H9 (cell line): ENCODE measurements at regions not wholly inside any gene's neighbourhood (a gene's known extent, or its start where the extent isn't known, plus 50 kb on each side); places are given as distances from the start of the nearest gene placed in this dataset.

Source experiments
- DNase-seq: peaks from one replicate; pipeline ENCODE4 v3.0.0-alpha.2; 2017
- H2AFZ ChIP-seq: one replicate; pipeline ENCODE4 v1.6.1; 2013; ENCODE audit warnings: mild to moderate bottlenecking, low read length, control low read depth, moderate library complexity
- H2AK5ac ChIP-seq: 2 replicates; pipeline ENCODE4 v1.6.1; 2013; ENCODE audit warnings: low read length, control low read depth, mixed read lengths; ENCODE audit not compliant: insufficient read length
- H2BK120ac ChIP-seq: one replicate; pipeline ENCODE4 v1.6.1; 2013; ENCODE audit warnings: low read depth, mild to moderate bottlenecking, low read length, control low read depth, inconsistent platforms; ENCODE audit not compliant: poor library complexity, severe bottlenecking
- H2BK12ac ChIP-seq: 2 replicates; pipeline ENCODE4 v1.6.1; 2013; ENCODE audit warnings: low read length, control low read depth, mixed read lengths, low read depth; ENCODE audit not compliant: insufficient read length
- H2BK15ac ChIP-seq: 2 replicates; pipeline ENCODE4 v1.6.1; 2013; ENCODE audit warnings: low read depth, low read length, control low read depth
- H2BK20ac ChIP-seq: one replicate; pipeline ENCODE4 v1.6.1; 2013; ENCODE audit warnings: low read depth, mild to moderate bottlenecking, low read length, control low read depth, inconsistent platforms; ENCODE audit not compliant: poor library complexity, severe bottlenecking
- H2BK5ac ChIP-seq: 2 replicates; pipeline ENCODE4 v1.6.1; 2013; ENCODE audit warnings: low read length, control low read depth, mixed read lengths; ENCODE audit not compliant: insufficient read length
- H3K14ac ChIP-seq: 2 replicates; pipeline ENCODE4 v1.6.1; 2013; ENCODE audit warnings: low read length, control low read depth; ENCODE audit not compliant: insufficient read depth
- H3K18ac ChIP-seq: 2 replicates; pipeline ENCODE4 v1.6.1; 2013; ENCODE audit warnings: low read depth, mild to moderate bottlenecking, mixed read lengths, low read length, control low read depth; ENCODE audit not compliant: insufficient read length
- H3K23ac ChIP-seq: 2 replicates; pipeline ENCODE4 v1.6.1; 2013; ENCODE audit warnings: low read length, control low read depth, mixed read lengths, low read depth; ENCODE audit not compliant: insufficient read length
- H3K23me2 ChIP-seq: 2 replicates; pipeline ENCODE4 v1.6.1; 2013; ENCODE audit warnings: low read depth, mild to moderate bottlenecking, mixed read lengths, low read length, control low read depth; ENCODE audit not compliant: insufficient read length, poor library complexity, severe bottlenecking
- H3K27ac ChIP-seq: 2 replicates; pipeline ENCODE4 v1.5.1; 2013; ENCODE audit warnings: low read length, control low read depth, mixed read lengths, low read depth; ENCODE audit not compliant: insufficient read length
- H3K27me3 ChIP-seq: 2 replicates; pipeline ENCODE4 v1.6.1; 2013; ENCODE audit warnings: low read length, control low read depth, inconsistent platforms; ENCODE audit not compliant: insufficient read depth
- H3K4ac ChIP-seq: 2 replicates; pipeline ENCODE4 v1.6.1; 2013; ENCODE audit warnings: low read depth, mild to moderate bottlenecking, control low read depth, inconsistent platforms, low read length, moderate library complexity
- H3K4me1 ChIP-seq: 2 replicates; pipeline ENCODE4 v1.6.1; 2013; ENCODE audit warnings: low read length, control low read depth, inconsistent platforms; ENCODE audit not compliant: insufficient read depth
- H3K4me2 ChIP-seq: 2 replicates; pipeline ENCODE4 v1.6.1; 2013; ENCODE audit warnings: low read length, control low read depth, mixed read lengths; ENCODE audit not compliant: insufficient read length, insufficient read depth
- H3K56ac ChIP-seq: 2 replicates; pipeline ENCODE4 v1.6.1; 2013; ENCODE audit warnings: low read depth, mild to moderate bottlenecking, mixed read lengths, low read length, control low read depth; ENCODE audit not compliant: insufficient read length
- H3K79me1 ChIP-seq: 2 replicates; pipeline ENCODE4 v1.6.1; 2013; ENCODE audit warnings: low read depth, mild to moderate bottlenecking, moderate library complexity, low read length, control low read depth, inconsistent platforms; ENCODE audit not compliant: insufficient read depth, poor library complexity, severe bottlenecking
- H3K79me2 ChIP-seq: 2 replicates; pipeline ENCODE4 v1.6.1; 2013; ENCODE audit warnings: low read length, control low read depth, inconsistent platforms; ENCODE audit not compliant: insufficient read depth
- H3K9ac ChIP-seq: 2 replicates; pipeline ENCODE4 v1.6.1; 2013; ENCODE audit warnings: low read length, control low read depth, mixed read lengths; ENCODE audit not compliant: insufficient read length; ENCODE audit errors: extremely low read depth
- H3K9me3 ChIP-seq: one replicate; pipeline ENCODE4 v1.6.1; 2013; ENCODE audit warnings: low read depth, low read length, inconsistent platforms; ENCODE audit not compliant: control insufficient read depth
- H3T11ph ChIP-seq: one replicate; pipeline ENCODE4 v1.6.1; 2013; ENCODE audit warnings: mild to moderate bottlenecking, low read length, control low read depth, inconsistent platforms
- H4K20me1 ChIP-seq: one replicate; pipeline ENCODE4 v1.6.1; 2013; ENCODE audit not compliant: control insufficient read depth, insufficient read length, insufficient read depth
- H4K5ac ChIP-seq: 2 replicates; pipeline ENCODE4 v1.6.1; 2013; ENCODE audit warnings: low read depth, mild to moderate bottlenecking, mixed read lengths, low read length, control low read depth; ENCODE audit not compliant: insufficient read length
- H4K8ac ChIP-seq: replicated peaks from 2 replicates; pipeline ENCODE4 v1.6.1; 2013; ENCODE audit warnings: low read length, control low read depth, mixed read lengths, low read depth; ENCODE audit not compliant: insufficient read length
- H4K91ac ChIP-seq: 2 replicates; pipeline ENCODE4 v1.6.1; 2013; ENCODE audit warnings: low read depth, mild to moderate bottlenecking, moderate library complexity, mixed read lengths, low read length, control low read depth; ENCODE audit not compliant: insufficient read length
- H3K27ac Mint-ChIP-seq, 3 experiments: 2 replicates in 2 of 3; 3 replicates in 1 of 3; pipeline ENCODE4 v1.8.0; 2020 to 2021; ENCODE audit warnings: mixed read lengths in 3 of 3, mild to moderate bottlenecking in 1 of 3, moderate library complexity in 1 of 3
- H3K27me3 Mint-ChIP-seq: 2 replicates; pipeline ENCODE4 v1.8.0; 2021; ENCODE audit warnings: low read depth, mild to moderate bottlenecking, moderate library complexity, mixed read lengths
- H3K36me3 Mint-ChIP-seq, 3 experiments: 2 replicates in 2 of 3; 3 replicates in 1 of 3; pipeline ENCODE4 v1.8.0; 2020 to 2021; ENCODE audit warnings: low read depth in 3 of 3, mixed read lengths in 3 of 3; ENCODE audit not compliant: insufficient read depth in 1 of 3
- H3K4me1 Mint-ChIP-seq, 2 experiments: 2 replicates each; pipeline ENCODE4 v1.8.0; 2020; ENCODE audit warnings: mixed read lengths in 2 of 2
- H3K4me3 Mint-ChIP-seq, 2 experiments: 2 replicates in 1 of 2; 3 replicates in 1 of 2; pipeline ENCODE4 v1.8.0; 2020 to 2021; ENCODE audit warnings: mild to moderate bottlenecking in 2 of 2, mixed read lengths in 2 of 2, moderate library complexity in 1 of 2
- H3K9me3 Mint-ChIP-seq, 2 experiments: 2 replicates in 1 of 2; 3 replicates in 1 of 2; pipeline ENCODE4 v1.8.0; 2020; ENCODE audit warnings: mild to moderate bottlenecking in 2 of 2, mixed read lengths in 2 of 2, moderate library complexity in 1 of 2
- CTCF ChIP-seq: fragments of 200-600 bp; sonication (generic); conservative IDR thresholded peaks from 3 replicates; pipeline ENCODE4 v1.8.0; 2021; ENCODE audit warnings: antibody characterized with exemption, mild to moderate bottlenecking
- WGBS: extraction: QIAGEN DNeasy Blood & Tissue Kit; methylation state at CpG from one replicate; pipeline ENCODE4 v1.1.7; 2013; ENCODE audit warnings: missing lambda C conversion rate, low lambda C conversion rate, mixed read lengths; ENCODE audit not compliant: insufficient read length; ENCODE audit errors: extremely low coverage; 5-methylcytosine and 5-hydroxymethylcytosine counted together

GRCh38 chr18:1480309-1480708 lies 575.6 kb downstream of the ADCYAP1 start:
- no peaks in the 10 kb centered on the region for H3K27me3 ChIP-seq
- H2BK20ac ChIP-seq: no peak overlapping the region
- H4K20me1 ChIP-seq: no peaks in the 10 kb centered on the region
- H3K27me3 Mint-ChIP-seq: no peaks in the 10 kb centered on the region
- no peak overlapping the region for H3T11ph ChIP-seq
- no peak overlapping the region for H4K8ac ChIP-seq
- no peak overlapping the region for H4K5ac ChIP-seq
- H3K27ac ChIP-seq: no peak overlapping the region
- no peaks in the 10 kb centered on the region for H3K4me1 Mint-ChIP-seq
- no peak overlapping the region for H2AFZ ChIP-seq
- H3K9ac ChIP-seq: no peak overlapping the region
- H3K56ac ChIP-seq: no peak overlapping the region
- H3K14ac ChIP-seq: no peak overlapping the region
- H3K4me3 Mint-ChIP-seq: no peak overlapping the region
- no peak overlapping the region for H2BK5ac ChIP-seq
- no peak overlapping the region for H2AK5ac ChIP-seq
- H3K36me3 Mint-ChIP-seq: no peaks in the 10 kb centered on the region; a peak in 1 of 7 replicates
- H3K9me3 Mint-ChIP-seq: no peaks in the 10 kb centered on the region
- no peaks in the 10 kb centered on the region for H3K4me1 ChIP-seq
- no peak overlapping the region for H2BK12ac ChIP-seq
- no peak overlapping the region for H3K4me2 ChIP-seq
- no peaks in the 10 kb centered on the region for H3K79me1 ChIP-seq
- DNase-seq: no peak
- H3K4ac ChIP-seq: no peak overlapping the region
- no peak overlapping the region for H3K27ac Mint-ChIP-seq
- H4K91ac ChIP-seq: no peak overlapping the region
- H3K79me2 ChIP-seq: no peaks in the 10 kb centered on the region
- no peak overlapping the region for H3K23ac ChIP-seq
- H2BK15ac ChIP-seq: no peak overlapping the region
- no peak overlapping the region for H2BK120ac ChIP-seq
- WGBS: no CpG with 5 or more reads among the region's 2 CpGs
- no peak overlapping the region for H3K18ac ChIP-seq
- no peak for TF ChIP-seq CTCF
- no peaks in the 10 kb centered on the region for H3K9me3 ChIP-seq
- H3K23me2 ChIP-seq: no peaks in the 10 kb centered on the region
